Fibroblast of lung (primary cell): ENCODE measurements at regions not wholly inside any gene's neighbourhood (a gene's known extent, or its start where the extent isn't known, plus 50 kb on each side); places are given as distances from the start of the nearest gene placed in this dataset.

ENCODE experiments used
- DNase-seq, 2 donors: peaks; one replicate each; pipeline versions ENCODE4 v3.0.0 to v3.0.0-alpha.2; 2010; ENCODE audit warnings: low read depth in 2 of 2
- H2AFZ ChIP-seq: 2 replicates; pipeline ENCODE4 v1.5.1; 2012; ENCODE audit warnings: low read length, control low read depth, inconsistent platforms
- H3K27ac ChIP-seq: 2 replicates; pipeline ENCODE4 v1.5.1; 2011; ENCODE audit warnings: low read length, control low read depth; ENCODE audit not compliant: insufficient read depth
- H3K27me3 ChIP-seq: 2 replicates; pipeline ENCODE4 v1.5.1; 2011; ENCODE audit warnings: mild to moderate bottlenecking, low read length; ENCODE audit not compliant: control insufficient read depth, insufficient read depth
- H3K36me3 ChIP-seq: 2 replicates; pipeline ENCODE4 v1.5.1; 2011; ENCODE audit warnings: low read length; ENCODE audit not compliant: control insufficient read depth, insufficient read depth
- H3K4me1 ChIP-seq: 2 replicates; pipeline ENCODE4 v1.5.1; 2011; ENCODE audit warnings: low read length; ENCODE audit not compliant: control insufficient read depth, insufficient read depth; ENCODE audit errors: extremely low read depth
- H3K4me2 ChIP-seq: 2 replicates; pipeline ENCODE4 v1.5.1; 2011; ENCODE audit warnings: low read length, control low read depth; ENCODE audit not compliant: insufficient read depth; ENCODE audit errors: extremely low read depth
- H3K4me3 ChIP-seq, 4 experiments: fragments of 200-600 bp in 1 of 4; sonication (generic) in 1 of 4; replicated peaks in 1 of 4; 2 replicates each; pipeline ENCODE4 v1.5.1; 2011 to 2016; ENCODE audit warnings: low read length in 4 of 4, low read depth in 3 of 4, mild to moderate bottlenecking in 3 of 4, control low read depth in 2 of 4, inconsistent platforms in 1 of 4, mixed read lengths in 1 of 4; ENCODE audit not compliant: insufficient read depth in 1 of 4; ENCODE audit errors: control extremely low read depth in 1 of 4
- H3K79me2 ChIP-seq: 2 replicates; pipeline ENCODE4 v1.5.1; 2012; ENCODE audit warnings: mild to moderate bottlenecking, low read length, inconsistent platforms; ENCODE audit not compliant: control insufficient read depth, insufficient read depth
- H3K9ac ChIP-seq: 2 replicates; pipeline ENCODE4 v1.5.1; 2011; ENCODE audit warnings: mild to moderate bottlenecking, low read length, control low read depth; ENCODE audit not compliant: insufficient read depth
- H3K9me3 ChIP-seq: 2 replicates; pipeline ENCODE4 v1.5.1; 2012; ENCODE audit warnings: low read depth, low read length; ENCODE audit not compliant: control insufficient read depth, insufficient read depth
- H4K20me1 ChIP-seq: 2 replicates; pipeline ENCODE4 v1.5.1; 2011; ENCODE audit warnings: low read length; ENCODE audit not compliant: control insufficient read depth, insufficient read depth; ENCODE audit errors: extremely low read depth
- EZH2 ChIP-seq: IDR thresholded peaks from 2 replicates; pipeline ENCODE4 v1.5.1; 2012; ENCODE audit warnings: low read length, control low read depth, mild to moderate bottlenecking; ENCODE audit errors: missing control alignments
- TF ChIP-seq, protein P1 (sequence below), 2 donors: IDR thresholded peaks in 1 of 2; conservative IDR thresholded peaks in 1 of 2; 1 replicate in 1 of 2; 2 replicates in 1 of 2; pipeline ENCODE4 v1.5.1; 2011 to 2012; ENCODE audit warnings: low read length in 2 of 2, control low read depth in 1 of 2, inconsistent platforms in 1 of 2, low read depth in 1 of 2, mild to moderate bottlenecking in 1 of 2

DNA sequence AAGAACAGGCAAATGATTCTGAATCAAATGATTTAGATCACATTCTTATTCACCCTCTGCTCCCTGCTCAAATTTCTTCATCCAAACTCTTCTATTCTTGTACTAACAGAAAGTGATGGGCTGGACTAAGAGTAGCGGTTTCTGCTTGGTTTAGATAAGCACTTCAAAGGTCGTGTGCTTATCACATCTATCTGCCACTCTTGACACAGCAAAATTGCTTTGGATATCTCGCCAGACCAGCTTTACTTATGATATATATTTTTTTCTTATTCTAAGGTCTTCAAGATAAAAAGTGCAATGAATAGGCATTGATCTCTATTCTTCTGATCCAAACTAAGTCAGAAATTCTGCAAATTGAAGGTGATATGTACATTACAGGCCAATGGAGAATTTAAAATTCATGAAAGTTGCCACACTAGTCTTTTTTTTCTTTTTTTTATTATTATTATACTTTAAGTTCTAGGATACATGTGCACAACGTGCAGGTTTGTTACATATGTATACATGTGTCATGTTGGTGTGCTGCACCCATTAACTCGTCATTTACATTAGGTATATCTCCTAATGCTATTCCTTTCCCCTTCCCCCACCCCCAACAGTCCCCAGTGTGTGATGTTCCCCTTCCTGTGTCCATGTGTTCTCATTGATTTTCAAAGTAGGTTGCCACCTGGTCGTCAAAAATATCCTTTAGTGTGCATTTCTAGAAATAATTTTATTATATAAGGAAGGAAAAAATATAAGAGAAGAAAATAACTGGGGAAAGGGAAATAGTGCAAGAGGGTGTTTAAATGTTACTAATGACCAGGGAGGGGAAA is 1941.0 kb upstream of the RAG2 start:
- no peaks in the 10 kb centered on the region for H3K27me3 ChIP-seq
- no peak overlapping the region for H3K27ac ChIP-seq
- peaks cover 2% of the 10 kb centered on the region for H3K4me1 ChIP-seq
- H3K79me2 ChIP-seq, result no peaks in the 10 kb centered on the region
- no peak for DNase-seq
- no peak overlapping the region for H3K9ac ChIP-seq
- no peak overlapping the region for H3K4me2 ChIP-seq
- no peak for TF ChIP-seq EZH2
- TF ChIP-seq, protein P1, sequence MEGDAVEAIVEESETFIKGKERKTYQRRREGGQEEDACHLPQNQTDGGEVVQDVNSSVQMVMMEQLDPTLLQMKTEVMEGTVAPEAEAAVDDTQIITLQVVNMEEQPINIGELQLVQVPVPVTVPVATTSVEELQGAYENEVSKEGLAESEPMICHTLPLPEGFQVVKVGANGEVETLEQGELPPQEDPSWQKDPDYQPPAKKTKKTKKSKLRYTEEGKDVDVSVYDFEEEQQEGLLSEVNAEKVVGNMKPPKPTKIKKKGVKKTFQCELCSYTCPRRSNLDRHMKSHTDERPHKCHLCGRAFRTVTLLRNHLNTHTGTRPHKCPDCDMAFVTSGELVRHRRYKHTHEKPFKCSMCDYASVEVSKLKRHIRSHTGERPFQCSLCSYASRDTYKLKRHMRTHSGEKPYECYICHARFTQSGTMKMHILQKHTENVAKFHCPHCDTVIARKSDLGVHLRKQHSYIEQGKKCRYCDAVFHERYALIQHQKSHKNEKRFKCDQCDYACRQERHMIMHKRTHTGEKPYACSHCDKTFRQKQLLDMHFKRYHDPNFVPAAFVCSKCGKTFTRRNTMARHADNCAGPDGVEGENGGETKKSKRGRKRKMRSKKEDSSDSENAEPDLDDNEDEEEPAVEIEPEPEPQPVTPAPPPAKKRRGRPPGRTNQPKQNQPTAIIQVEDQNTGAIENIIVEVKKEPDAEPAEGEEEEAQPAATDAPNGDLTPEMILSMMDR (conservative IDR thresholded peaks at IDR 0.05 in 1 of 2, IDR thresholded peaks at IDR 0.05 in 1 of 2; ENCODE audit: low read depth in 1 of 2, low read length in 2 of 2), result no peak
- H4K20me1 ChIP-seq, result no peaks in the 10 kb centered on the region
- H3K4me3 ChIP-seq, result no peak overlapping the region
- H3K36me3 ChIP-seq, result no peaks in the 10 kb centered on the region
- no peak overlapping the region for H2AFZ ChIP-seq
- no peaks in the 10 kb centered on the region for H3K9me3 ChIP-seq

DNA sequence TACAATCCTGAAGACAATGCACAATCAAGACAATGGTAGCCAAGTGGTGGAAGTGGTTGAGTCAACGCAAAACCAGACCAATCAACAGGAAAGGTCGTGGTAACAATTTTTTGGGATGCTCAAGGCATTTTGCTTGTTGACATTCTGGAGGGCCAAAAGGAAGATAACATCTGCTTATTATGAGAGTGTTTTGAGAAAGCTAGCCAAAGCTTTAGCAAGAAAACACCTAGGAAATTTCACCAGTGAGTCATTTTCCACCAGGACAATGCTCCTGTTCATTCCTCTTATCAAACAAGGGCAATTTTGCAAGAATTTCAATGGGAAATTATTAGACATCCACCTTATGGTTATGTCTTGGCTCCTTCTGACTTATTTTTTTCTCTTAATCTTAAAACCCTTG is 1932.2 kb upstream of the RAG2 start:
- Histone ChIP-seq H3K9ac (no peak overlapping the region), H3K9me3 (no peaks in the 10 kb centered on the region), H3K4me2 (no peak overlapping the region), H4K20me1 (no peaks in the 10 kb centered on the region), H3K4me1 (no peaks in the 10 kb centered on the region), H3K27me3 (no peaks in the 10 kb centered on the region), H3K4me3 (no peak overlapping the region), H3K27ac (no peak overlapping the region), H3K79me2 (no peaks in the 10 kb centered on the region), H2AFZ (no peak overlapping the region), H3K36me3 (no peaks in the 10 kb centered on the region)
- peak in 1 of 2 donors; percentile 46 for DNase-seq
- TF ChIP-seq EZH2, result no peak
- TF ChIP-seq, protein P1 (conservative IDR thresholded peaks at IDR 0.05 in 1 of 2, IDR thresholded peaks at IDR 0.05 in 1 of 2; ENCODE audit: low read depth in 1 of 2, low read length in 2 of 2), result no peak

DNA sequence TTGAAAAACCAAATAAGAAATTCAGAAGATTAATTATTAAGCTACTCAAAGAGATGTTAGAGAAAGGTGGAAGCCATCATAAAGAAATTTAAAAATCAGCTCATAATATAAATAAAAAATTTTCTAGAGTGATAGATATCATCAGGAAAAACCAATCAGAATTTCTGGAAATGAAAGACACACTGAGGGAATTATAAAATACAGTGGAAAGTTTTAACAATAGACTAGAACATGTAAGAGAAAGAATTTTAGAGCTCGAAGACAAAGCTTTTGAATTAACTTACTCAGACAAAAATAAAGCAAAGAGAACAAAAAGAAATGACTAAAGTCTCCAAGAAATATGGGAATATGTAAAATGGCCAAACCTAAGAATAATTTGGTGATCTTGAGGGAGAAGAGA is 1926.9 kb upstream of the RAG2 start:
- TF ChIP-seq, protein P1 (conservative IDR thresholded peaks at IDR 0.05 in 1 of 2, IDR thresholded peaks at IDR 0.05 in 1 of 2; ENCODE audit: low read depth in 1 of 2, low read length in 2 of 2), result no peak
- TF ChIP-seq EZH2, result no peak
- Histone ChIP-seq H3K36me3 (no peaks in the 10 kb centered on the region), H3K4me3 (no peak overlapping the region), H3K9ac (no peak overlapping the region), H3K9me3 (no peaks in the 10 kb centered on the region), H3K27me3 (no peaks in the 10 kb centered on the region), H3K4me2 (no peak overlapping the region), H4K20me1 (no peaks in the 10 kb centered on the region), H3K4me1 (no peaks in the 10 kb centered on the region), H2AFZ (no peak overlapping the region), H3K27ac (no peak overlapping the region), H3K79me2 (no peaks in the 10 kb centered on the region)
- DNase-seq, result no peak
